Natural killer cell (primary cell): ENCODE measurements at regions not wholly inside any gene's neighbourhood (a gene's known extent, or its start where the extent isn't known, plus 50 kb on each side); places are given as distances from the start of the nearest gene placed in this dataset.

Source experiments
- ATAC-seq, 3 donors: fragments of 150-1000 bp in 2 of 3; fragments of 200-7000 bp in 1 of 3; cut with Tn5 transposase; 1 replicate in 1 of 3; 2 replicates in 2 of 3; pipeline ENCODE4 v1.10.0; 2021; ENCODE audit warnings: mild to moderate bottlenecking in 2 of 3, moderate library complexity in 2 of 3
- DNase-seq, 2 donors: peaks; one replicate each; pipeline versions ENCODE4 v3.0.0 to v3.0.0-alpha.2; 2013 to 2021; ENCODE audit warnings: mixed read lengths in 1 of 2
- H3K27ac ChIP-seq: one replicate; pipeline ENCODE4 v1.5.1; 2013; ENCODE audit warnings: mild to moderate bottlenecking, low read length
- H3K27me3 ChIP-seq: one replicate; pipeline ENCODE4 v1.6.1; 2013; ENCODE audit warnings: low read length; ENCODE audit not compliant: control insufficient read depth, insufficient read depth
- H3K36me3 ChIP-seq: one replicate; pipeline ENCODE4 v1.6.1; 2013; ENCODE audit warnings: low read length; ENCODE audit not compliant: control insufficient read depth, insufficient read depth
- H3K4me1 ChIP-seq: one replicate; pipeline ENCODE4 v1.6.1; 2013; ENCODE audit warnings: low read length; ENCODE audit not compliant: control insufficient read depth, insufficient read depth
- H3K4me3 ChIP-seq: one replicate; pipeline ENCODE4 v1.5.1; 2013; ENCODE audit warnings: low read length
- H3K9me3 ChIP-seq: one replicate; pipeline ENCODE4 v1.6.1; 2013; ENCODE audit warnings: low read length; ENCODE audit not compliant: control insufficient read depth, insufficient read depth
- H3K27ac Mint-ChIP-seq, 2 donors: one replicate each; pipeline ENCODE4 v1.8.0; 2022; ENCODE audit warnings: mild to moderate bottlenecking in 2 of 2, mixed read lengths in 2 of 2, moderate library complexity in 1 of 2
- H3K27me3 Mint-ChIP-seq, 2 donors: one replicate each; pipeline ENCODE4 v1.8.0; 2022; ENCODE audit warnings: low read depth in 2 of 2, mixed read lengths in 2 of 2
- H3K36me3 Mint-ChIP-seq: one replicate; pipeline ENCODE4 v1.8.0; 2022; ENCODE audit warnings: mixed read lengths
- H3K4me1 Mint-ChIP-seq, 2 donors: one replicate each; pipeline ENCODE4 v1.8.0; 2022; ENCODE audit warnings: mixed read lengths in 2 of 2
- H3K4me3 Mint-ChIP-seq: one replicate; pipeline ENCODE4 v1.8.0; 2022; ENCODE audit warnings: mild to moderate bottlenecking, moderate library complexity, mixed read lengths
- H3K9me3 Mint-ChIP-seq, 2 donors: one replicate each; pipeline ENCODE4 v1.8.0; 2022; ENCODE audit warnings: mixed read lengths in 2 of 2
- WGBS: methylation state at CpG from one replicate; pipeline ENCODE4 v1.1.7; 2013; ENCODE audit warnings: missing lambda C conversion rate; ENCODE audit not compliant: insufficient coverage; 5-methylcytosine and 5-hydroxymethylcytosine counted together
- intact Hi-C: fragments of 100-400 bp; cut with micrococcal nuclease; formaldehyde crosslinking; loops from one replicate; pipeline ENCODE4 v1.14.2; 2022
- TF ChIP-seq, protein P1 (sequence below): fragments of 200-600 bp; IDR thresholded peaks from one replicate; pipeline ENCODE4 v1.8.0; 2022; ENCODE audit warnings: antibody characterized with exemption

DNA sequence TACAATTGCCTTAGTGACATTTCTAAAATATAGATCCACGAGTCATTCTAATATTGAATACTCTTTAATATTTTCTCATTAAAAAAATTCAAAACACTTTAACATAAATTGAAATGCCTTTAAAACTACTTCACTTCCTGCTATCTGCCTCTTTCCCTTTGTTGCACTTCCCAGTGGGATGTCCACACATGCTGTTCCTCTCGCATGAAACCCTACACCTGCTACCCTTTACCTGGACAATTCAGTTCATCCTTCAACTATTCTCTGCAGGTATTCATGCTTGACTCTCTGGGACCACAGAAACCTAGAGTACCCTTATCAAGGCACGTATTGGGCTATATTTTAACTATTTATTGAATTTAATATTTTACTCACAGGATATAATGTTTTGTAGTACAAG is 373.3 kb upstream of the GALNT5 start:
- H3K27me3 ChIP-seq, result peaks cover 2% of the 10 kb centered on the region
- Mint-ChIP-seq H3K4me1 (no peaks in the 10 kb centered on the region), H3K4me3 (no peak overlapping the region), H3K36me3 (no peaks in the 10 kb centered on the region), H3K27ac (no peak overlapping the region), H3K27me3 (no peaks in the 10 kb centered on the region), H3K9me3 (peaks cover 3% of the 10 kb centered on the region in 2 donors)
- TF ChIP-seq, protein P1, sequence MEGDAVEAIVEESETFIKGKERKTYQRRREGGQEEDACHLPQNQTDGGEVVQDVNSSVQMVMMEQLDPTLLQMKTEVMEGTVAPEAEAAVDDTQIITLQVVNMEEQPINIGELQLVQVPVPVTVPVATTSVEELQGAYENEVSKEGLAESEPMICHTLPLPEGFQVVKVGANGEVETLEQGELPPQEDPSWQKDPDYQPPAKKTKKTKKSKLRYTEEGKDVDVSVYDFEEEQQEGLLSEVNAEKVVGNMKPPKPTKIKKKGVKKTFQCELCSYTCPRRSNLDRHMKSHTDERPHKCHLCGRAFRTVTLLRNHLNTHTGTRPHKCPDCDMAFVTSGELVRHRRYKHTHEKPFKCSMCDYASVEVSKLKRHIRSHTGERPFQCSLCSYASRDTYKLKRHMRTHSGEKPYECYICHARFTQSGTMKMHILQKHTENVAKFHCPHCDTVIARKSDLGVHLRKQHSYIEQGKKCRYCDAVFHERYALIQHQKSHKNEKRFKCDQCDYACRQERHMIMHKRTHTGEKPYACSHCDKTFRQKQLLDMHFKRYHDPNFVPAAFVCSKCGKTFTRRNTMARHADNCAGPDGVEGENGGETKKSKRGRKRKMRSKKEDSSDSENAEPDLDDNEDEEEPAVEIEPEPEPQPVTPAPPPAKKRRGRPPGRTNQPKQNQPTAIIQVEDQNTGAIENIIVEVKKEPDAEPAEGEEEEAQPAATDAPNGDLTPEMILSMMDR, result no peak
- DNase-seq (no peak), ATAC-seq (no peak)
- H3K27ac ChIP-seq, result no peak overlapping the region
- no peaks in the 10 kb centered on the region for H3K9me3 ChIP-seq
- intact Hi-C loops, result no loop called here
- no peak overlapping the region for H3K4me3 ChIP-seq
- no peaks in the 10 kb centered on the region for H3K4me1 ChIP-seq
- 85% methylated on average over 2 of the region's 3 CpGs for WGBS
- no peaks in the 10 kb centered on the region for H3K36me3 ChIP-seq

DNA sequence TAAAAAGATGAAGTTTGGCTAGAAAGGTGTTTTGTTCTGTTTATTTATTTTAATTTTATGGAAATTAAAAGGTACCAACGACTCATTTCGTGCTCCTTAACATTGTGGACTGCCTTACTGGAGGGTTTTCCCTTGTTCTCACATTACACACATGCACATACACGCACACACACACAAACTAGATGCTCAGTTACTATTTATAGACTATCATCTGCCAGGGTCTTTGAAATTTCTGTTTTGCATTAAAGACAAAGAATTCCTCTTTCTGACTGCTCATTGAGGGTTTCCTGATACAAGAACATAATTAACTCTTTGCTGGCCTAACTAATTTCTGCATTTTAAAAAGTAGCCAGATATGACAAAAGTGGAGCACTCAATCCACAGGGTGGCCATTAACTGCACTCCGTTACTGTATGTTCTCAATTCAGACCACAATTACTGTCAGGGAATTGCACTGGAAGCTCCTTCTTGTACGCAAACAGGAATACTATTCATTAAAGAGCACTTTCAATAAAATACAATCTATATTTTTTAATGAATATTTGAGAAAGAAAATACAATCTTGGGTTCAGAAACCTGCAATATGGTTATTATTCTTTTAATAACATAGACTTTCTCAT is 366.9 kb upstream of the GALNT5 start:
- no peak overlapping the region for H3K4me3 ChIP-seq
- peaks cover 4% of the 10 kb centered on the region for H3K27me3 ChIP-seq
- Mint-ChIP-seq H3K36me3 (no peaks in the 10 kb centered on the region), H3K9me3 (no peaks in the 10 kb centered on the region), H3K4me1 (no peaks in the 10 kb centered on the region), H3K27me3 (peaks cover 0 to 11% of the 10 kb centered on the region in 2 donors), H3K4me3 (no peak overlapping the region), H3K27ac (no peak overlapping the region)
- H3K36me3 ChIP-seq, result no peaks in the 10 kb centered on the region
- H3K4me1 ChIP-seq, result no peaks in the 10 kb centered on the region
- no peak overlapping the region for H3K27ac ChIP-seq
- ATAC-seq (no peak), DNase-seq (no peak)
- no peaks in the 10 kb centered on the region for H3K9me3 ChIP-seq
- TF ChIP-seq, protein P1, result no peak
- WGBS, result 49% methylated on average over 5 of the region's 5 CpGs
- intact Hi-C loops, result no loop called here

DNA sequence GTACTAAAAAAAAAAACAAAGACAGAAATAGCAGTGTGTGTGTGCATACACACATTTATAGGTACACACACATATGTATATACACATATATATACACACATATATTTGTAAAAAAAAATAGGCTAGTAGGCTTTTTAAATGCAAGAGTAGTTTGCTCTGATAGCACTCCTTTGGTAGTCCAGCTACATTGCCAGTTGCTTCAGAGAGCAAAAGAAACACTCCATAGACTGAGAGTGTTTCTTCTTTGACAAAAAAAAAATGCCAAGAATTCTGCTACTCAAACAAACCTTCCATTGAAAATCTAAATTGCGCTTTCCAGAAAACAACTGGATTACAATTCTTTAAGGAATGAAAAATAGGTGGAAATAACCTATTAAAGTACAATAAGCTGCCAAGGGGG is 365.9 kb upstream of the GALNT5 start:
- peaks cover 0 to 11% of the 10 kb centered on the region in 2 donors for H3K27me3 Mint-ChIP-seq
- intact Hi-C loops, result no loop called here
- no peak for DNase-seq
- WGBS, result no CpG with 5 or more reads among the region's 1 CpG
- no peak overlapping the region for H3K27ac Mint-ChIP-seq
- H3K36me3 ChIP-seq, result no peaks in the 10 kb centered on the region
- H3K9me3 ChIP-seq, result no peaks in the 10 kb centered on the region
- no peak overlapping the region for H3K27ac ChIP-seq
- H3K4me3 ChIP-seq, result no peak overlapping the region
- H3K4me1 Mint-ChIP-seq, result peaks cover 0 to 7% of the 10 kb centered on the region in 2 donors
- no peaks in the 10 kb centered on the region for H3K36me3 Mint-ChIP-seq
- no peak for ATAC-seq
- H3K9me3 Mint-ChIP-seq, result peaks cover 0 to 2% of the 10 kb centered on the region in 2 donors
- peaks cover 4% of the 10 kb centered on the region for H3K27me3 ChIP-seq
- TF ChIP-seq, protein P1, result no peak
- H3K4me1 ChIP-seq, result no peaks in the 10 kb centered on the region
- H3K4me3 Mint-ChIP-seq, result no peak overlapping the region
